Ascending aorta (tissue), 2 donors: ENCODE measurements at regions not wholly inside any gene's neighbourhood (a gene's known extent, or its start where the extent isn't known, plus 50 kb on each side); places are given as distances from the start of the nearest gene placed in this dataset.

Experiments
- DNase-seq, 2 donors: peaks; one replicate each; pipeline ENCODE4 v3.0.0-alpha.2; 2019; ENCODE audit warnings: low spot score in 2 of 2
- H3K27ac ChIP-seq, 2 donors: fragments of 200-600 bp; sonication (generic); one replicate each; pipeline ENCODE4 v1.5.1; 2016 to 2017; ENCODE audit warnings: mild to moderate bottlenecking in 1 of 2
- H3K27me3 ChIP-seq: fragments of 200-600 bp; sonication (generic); one replicate; pipeline ENCODE4 v1.5.1; 2017
- H3K36me3 ChIP-seq, 2 donors: fragments of 200-600 bp; sonication (generic); one replicate each; pipeline ENCODE4 v1.5.1; 2016
- H3K4me1 ChIP-seq, 2 donors: fragments of 200-600 bp; sonication (generic); one replicate each; pipeline ENCODE4 v1.5.1; 2016 to 2017; ENCODE audit warnings: mild to moderate bottlenecking in 1 of 2
- H3K4me3 ChIP-seq, 2 donors: fragments of 200-600 bp; sonication (generic); one replicate each; pipeline ENCODE4 v1.5.1; 2016 to 2017; ENCODE audit warnings: mild to moderate bottlenecking in 1 of 2
- H3K9me3 ChIP-seq, 2 donors: fragments of 200-600 bp; sonication (generic); one replicate each; pipeline ENCODE4 v1.5.1; 2016
- intact Hi-C: fragments of 100-400 bp; cut with DNase I; formaldehyde crosslinking; loops from one replicate; pipeline ENCODE4 v1.15.1; 2023
- TF ChIP-seq, protein P1 (sequence below), 3 experiments: fragments of 200-600 bp in 2 of 3; fragments of 450-650 bp in 1 of 3; sonication (generic) in 2 of 3; IDR thresholded peaks; one replicate each; pipeline ENCODE4 v1.5.1; 2016 to 2019; ENCODE audit warnings: antibody characterized with exemption in 3 of 3, mild to moderate bottlenecking in 1 of 3, moderate library complexity in 1 of 3

DNA sequence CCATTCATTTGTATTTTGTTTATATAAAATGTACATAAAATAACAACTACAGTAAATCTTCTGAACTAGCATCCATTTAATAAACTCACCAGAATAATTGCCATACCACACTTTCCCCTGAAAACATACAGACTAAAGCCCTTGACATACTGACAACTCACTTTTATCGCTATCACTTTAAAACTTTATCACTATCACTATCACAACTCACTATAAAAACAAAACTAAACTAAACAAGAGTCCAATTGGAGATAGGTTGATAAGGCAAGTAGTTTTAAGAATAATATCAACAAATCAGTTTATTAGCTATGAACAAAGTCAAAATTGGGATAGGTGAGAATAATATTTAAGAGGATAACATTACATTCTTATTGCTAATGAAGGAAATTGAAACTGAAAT lies 108.9 kb downstream of the SLITRK6 start:
- Histone ChIP-seq H3K27ac (no peak overlapping the region), H3K4me1 (no peaks in the 10 kb centered on the region), H3K4me3 (no peak overlapping the region), H3K9me3 (no peaks in the 10 kb centered on the region), H3K36me3 (no peaks in the 10 kb centered on the region), H3K27me3 (no peaks in the 10 kb centered on the region)
- intact Hi-C loops: no loop called here
- DNase-seq: no peak
- TF ChIP-seq, protein P1, sequence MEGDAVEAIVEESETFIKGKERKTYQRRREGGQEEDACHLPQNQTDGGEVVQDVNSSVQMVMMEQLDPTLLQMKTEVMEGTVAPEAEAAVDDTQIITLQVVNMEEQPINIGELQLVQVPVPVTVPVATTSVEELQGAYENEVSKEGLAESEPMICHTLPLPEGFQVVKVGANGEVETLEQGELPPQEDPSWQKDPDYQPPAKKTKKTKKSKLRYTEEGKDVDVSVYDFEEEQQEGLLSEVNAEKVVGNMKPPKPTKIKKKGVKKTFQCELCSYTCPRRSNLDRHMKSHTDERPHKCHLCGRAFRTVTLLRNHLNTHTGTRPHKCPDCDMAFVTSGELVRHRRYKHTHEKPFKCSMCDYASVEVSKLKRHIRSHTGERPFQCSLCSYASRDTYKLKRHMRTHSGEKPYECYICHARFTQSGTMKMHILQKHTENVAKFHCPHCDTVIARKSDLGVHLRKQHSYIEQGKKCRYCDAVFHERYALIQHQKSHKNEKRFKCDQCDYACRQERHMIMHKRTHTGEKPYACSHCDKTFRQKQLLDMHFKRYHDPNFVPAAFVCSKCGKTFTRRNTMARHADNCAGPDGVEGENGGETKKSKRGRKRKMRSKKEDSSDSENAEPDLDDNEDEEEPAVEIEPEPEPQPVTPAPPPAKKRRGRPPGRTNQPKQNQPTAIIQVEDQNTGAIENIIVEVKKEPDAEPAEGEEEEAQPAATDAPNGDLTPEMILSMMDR (IDR thresholded peaks at IDR 0.05): no peak

DNA sequence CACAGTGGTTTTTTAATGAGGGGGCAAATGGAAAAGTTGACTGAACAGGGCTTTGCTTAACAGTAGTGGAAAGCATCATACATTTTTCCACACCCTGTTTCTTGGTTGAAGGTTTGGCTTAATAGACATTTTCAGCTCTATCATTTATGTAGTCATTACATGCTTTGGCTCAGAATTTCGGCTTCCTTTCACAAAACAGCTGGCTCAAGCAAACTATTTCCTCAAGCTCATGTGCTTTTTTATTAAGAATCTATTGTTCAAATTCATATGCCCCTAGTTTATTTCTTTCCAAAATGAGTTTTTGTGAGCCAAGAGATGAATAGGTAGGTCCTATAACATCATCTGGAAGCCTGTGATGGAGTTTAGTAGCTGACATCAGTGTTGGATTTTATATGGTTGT lies 113.8 kb downstream of the SLITRK6 start:
- no peak for DNase-seq
- intact Hi-C loops: no loop called here
- Histone ChIP-seq H3K4me1 (no peaks in the 10 kb centered on the region), H3K36me3 (no peaks in the 10 kb centered on the region), H3K9me3 (no peaks in the 10 kb centered on the region), H3K27me3 (no peaks in the 10 kb centered on the region), H3K4me3 (no peak overlapping the region), H3K27ac (no peak overlapping the region)
- TF ChIP-seq, protein P1 (IDR thresholded peaks at IDR 0.05): no peak

DNA sequence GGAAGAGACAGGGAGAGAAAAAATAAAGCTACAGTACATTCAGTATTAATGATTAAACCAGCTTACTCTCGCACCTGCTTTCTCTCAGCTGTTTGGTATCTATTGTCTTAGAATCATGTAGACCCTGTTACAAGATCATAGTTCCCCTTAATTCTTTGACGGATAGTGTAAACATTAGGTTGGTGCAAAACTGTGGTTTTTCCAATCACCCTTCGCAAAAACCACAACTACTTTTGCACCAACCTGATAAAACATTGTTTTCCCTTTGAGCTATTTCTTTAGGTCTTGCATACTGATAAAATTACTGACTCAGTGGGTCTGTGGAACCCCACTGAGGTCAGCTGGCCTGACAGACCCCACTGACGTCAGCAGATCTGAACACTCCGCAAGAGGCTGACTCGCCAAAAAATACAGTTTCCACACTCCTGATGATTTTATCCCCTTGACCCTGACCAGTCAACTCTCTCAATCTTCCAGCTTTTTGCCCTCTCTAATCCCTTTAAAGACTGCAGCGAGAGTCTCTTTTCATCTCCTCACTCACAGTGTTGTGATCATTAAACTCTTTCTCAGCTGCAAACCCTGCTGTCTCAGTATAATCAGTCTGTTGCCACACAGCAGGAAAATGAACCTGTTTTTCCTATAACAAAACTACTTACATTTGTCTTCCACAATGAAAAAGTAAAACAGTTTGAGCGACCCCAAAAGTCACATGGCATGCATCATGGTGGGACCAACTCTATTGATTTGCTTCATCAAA lies 123.9 kb downstream of the SLITRK6 start:
- Histone ChIP-seq H3K4me1 (no peaks in the 10 kb centered on the region), H3K4me3 (no peak overlapping the region), H3K27ac (no peak overlapping the region), H3K36me3 (no peaks in the 10 kb centered on the region), H3K27me3 (no peaks in the 10 kb centered on the region), H3K9me3 (peaks cover 0 to 7% of the 10 kb centered on the region in 2 donors)
- TF ChIP-seq, protein P1 (IDR thresholded peaks at IDR 0.05): no peak
- no peak for DNase-seq
- intact Hi-C loops: no loop called here

DNA sequence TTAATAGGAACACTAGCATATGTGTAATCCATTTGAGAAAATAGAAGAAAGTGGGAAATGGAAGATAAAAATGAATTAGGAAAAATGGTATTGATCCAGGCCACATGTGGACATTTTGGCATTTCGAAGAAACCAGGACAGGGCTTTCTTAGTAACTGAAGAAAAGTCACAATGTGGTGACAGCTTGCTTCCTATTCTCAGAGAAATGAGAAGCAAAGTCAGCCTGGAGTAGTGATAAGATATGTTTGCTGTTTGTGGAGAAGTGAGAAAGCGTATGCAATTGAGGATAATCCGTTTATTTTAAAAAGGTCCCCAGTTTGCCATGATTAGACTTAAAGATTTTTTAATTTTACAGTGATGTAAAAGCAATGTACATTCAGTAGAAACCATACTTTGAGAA lies 127.9 kb downstream of the SLITRK6 start:
- Histone ChIP-seq H3K4me3 (no peak overlapping the region), H3K9me3 (no peaks in the 10 kb centered on the region), H3K27me3 (no peaks in the 10 kb centered on the region), H3K36me3 (no peaks in the 10 kb centered on the region), H3K4me1 (no peaks in the 10 kb centered on the region), H3K27ac (no peak overlapping the region)
- DNase-seq: no peak
- intact Hi-C loops: no loop called here
- TF ChIP-seq, protein P1 (IDR thresholded peaks at IDR 0.05): no peak

DNA sequence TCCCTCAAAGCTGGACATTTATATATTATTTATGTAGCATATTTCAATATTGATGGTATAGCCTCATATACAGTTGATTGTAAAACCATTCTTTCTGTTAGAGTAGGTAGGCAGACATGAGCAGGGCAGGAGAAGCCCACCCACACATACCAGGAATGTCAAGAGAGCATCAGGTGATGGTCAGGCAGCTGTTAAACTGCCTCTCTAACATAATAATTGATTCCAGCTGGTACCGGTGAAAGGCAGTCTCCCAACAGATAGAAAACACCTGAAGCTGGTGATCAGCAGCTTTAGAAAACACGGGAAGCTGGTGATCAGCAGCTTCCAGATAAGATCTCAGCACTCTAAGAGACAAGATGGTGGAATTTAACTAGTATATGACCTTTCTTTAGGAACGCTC lies 132.9 kb downstream of the SLITRK6 start:
- Histone ChIP-seq H3K27ac (no peak overlapping the region), H3K27me3 (no peaks in the 10 kb centered on the region), H3K4me1 (no peaks in the 10 kb centered on the region), H3K36me3 (no peaks in the 10 kb centered on the region), H3K4me3 (no peak overlapping the region), H3K9me3 (no peaks in the 10 kb centered on the region)
- TF ChIP-seq, protein P1 (IDR thresholded peaks at IDR 0.05): no peak
- intact Hi-C loops: no loop called here
- DNase-seq: no peak

DNA sequence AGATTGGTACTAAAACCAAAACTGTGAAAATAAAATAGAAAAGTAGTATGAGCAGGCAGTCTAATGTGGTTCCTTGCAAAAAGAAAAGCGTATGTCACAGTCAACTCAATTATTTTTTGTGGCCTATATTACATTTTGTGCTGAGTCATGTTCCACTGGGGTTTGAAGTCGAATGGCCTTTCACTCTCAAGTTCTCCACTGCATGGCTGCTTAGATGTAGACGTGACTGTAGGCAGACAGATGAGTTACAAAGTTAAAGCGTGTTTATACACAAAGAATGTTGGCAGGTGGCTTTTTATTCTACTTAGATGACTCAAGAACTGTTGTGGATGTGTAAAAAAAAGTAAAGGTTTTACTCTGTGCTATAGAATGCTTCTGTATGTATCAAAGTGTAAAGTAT lies 133.9 kb downstream of the SLITRK6 start:
- Histone ChIP-seq H3K27me3 (no peaks in the 10 kb centered on the region), H3K9me3 (no peaks in the 10 kb centered on the region), H3K4me3 (no peak overlapping the region), H3K36me3 (no peaks in the 10 kb centered on the region), H3K4me1 (no peaks in the 10 kb centered on the region), H3K27ac (no peak overlapping the region)
- intact Hi-C loops: no loop called here
- DNase-seq: no peak
- TF ChIP-seq, protein P1 (IDR thresholded peaks at IDR 0.05): no peak
